T-helper 2 cell treated with Interferon-gamma antibody and Interleukin-4, amounts not matched to agents 5 μg/mL and 100 μg/mL, for 36 hours (primary cell): ENCODE measurements at regions not wholly inside any gene's neighbourhood (a gene's known extent, or its start where the extent isn't known, plus 50 kb on each side); places are given as distances from the start of the nearest gene placed in this dataset.
"Not testable (repeated sequence)": the region's sequence is repeated elsewhere in the genome, so short reads cannot be mapped to it uniquely, and the experiment has no call there.

Source experiments
- DNase-seq: peaks from one replicate; pipeline ENCODE4 v3.0.0; 2021; ENCODE audit warnings: low spot score
- H3K27ac Mint-ChIP-seq: one replicate; pipeline ENCODE4 v1.8.0; 2021; ENCODE audit warnings: mild to moderate bottlenecking, mixed read lengths
- H3K27me3 Mint-ChIP-seq: one replicate; pipeline ENCODE4 v1.8.0; 2021; ENCODE audit warnings: low read depth, mixed read lengths
- H3K36me3 Mint-ChIP-seq: one replicate; pipeline ENCODE4 v1.8.0; 2021; ENCODE audit warnings: low read depth, mixed read lengths
- H3K4me1 Mint-ChIP-seq: one replicate; pipeline ENCODE4 v1.8.0; 2021; ENCODE audit warnings: low read depth, mixed read lengths
- H3K4me3 Mint-ChIP-seq: one replicate; pipeline ENCODE4 v1.8.0; 2022; ENCODE audit warnings: mild to moderate bottlenecking, moderate library complexity, mixed read lengths
- H3K9me3 Mint-ChIP-seq: one replicate; pipeline ENCODE4 v1.8.0; 2021; ENCODE audit warnings: mixed read lengths

DNA sequence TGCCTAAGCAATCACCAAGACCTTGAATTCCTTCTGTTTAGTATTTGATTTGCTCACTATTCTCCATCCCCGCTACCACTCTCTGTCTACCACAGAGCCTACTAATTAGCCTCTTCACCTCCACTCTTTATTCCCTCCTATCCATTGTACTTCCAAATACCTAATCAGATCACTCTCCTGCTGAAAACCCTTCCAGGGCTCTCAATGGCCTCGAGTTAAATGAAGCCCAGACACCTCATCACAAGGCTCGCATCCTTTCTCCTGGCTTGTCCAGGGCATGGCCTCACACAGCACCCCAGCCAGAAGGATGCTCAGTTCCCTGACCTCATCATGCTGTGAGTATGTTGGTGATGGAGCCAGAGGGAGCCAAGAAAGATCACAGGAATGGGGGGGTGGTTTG lies 71.4 kb upstream of the PRMT8 start:
- no peaks in the 10 kb centered on the region for H3K4me1 Mint-ChIP-seq
- no peak overlapping the region for H3K4me3 Mint-ChIP-seq
- H3K27me3 Mint-ChIP-seq: no peaks in the 10 kb centered on the region
- no peak for DNase-seq
- no peaks in the 10 kb centered on the region for H3K36me3 Mint-ChIP-seq
- no peak overlapping the region for H3K27ac Mint-ChIP-seq
- H3K9me3 Mint-ChIP-seq: no peaks in the 10 kb centered on the region

DNA sequence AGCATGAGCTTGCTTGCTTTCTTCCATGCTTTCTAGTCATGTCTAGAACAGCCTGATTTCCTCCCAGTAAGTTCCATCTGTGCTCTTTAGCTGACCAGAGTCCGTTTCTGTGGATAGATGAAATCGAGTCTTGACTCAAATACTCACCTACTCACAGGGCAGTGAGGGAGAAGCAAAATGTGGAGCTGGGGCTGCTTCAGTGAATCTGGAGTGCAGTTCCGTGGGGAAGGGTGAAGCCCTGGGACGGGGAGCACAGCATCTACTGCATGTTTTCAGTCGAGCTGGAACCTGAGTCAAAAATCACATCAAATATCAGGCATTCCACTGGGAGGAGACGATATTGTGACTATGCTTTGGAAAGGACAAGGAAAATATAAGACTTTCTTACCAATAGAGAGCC lies 70.3 kb upstream of the PRMT8 start:
- no peaks in the 10 kb centered on the region for H3K27me3 Mint-ChIP-seq
- no peaks in the 10 kb centered on the region for H3K36me3 Mint-ChIP-seq
- no peak overlapping the region for H3K27ac Mint-ChIP-seq
- H3K4me1 Mint-ChIP-seq: no peaks in the 10 kb centered on the region
- no peaks in the 10 kb centered on the region for H3K9me3 Mint-ChIP-seq
- no peak overlapping the region for H3K4me3 Mint-ChIP-seq
- DNase-seq: no peak

DNA sequence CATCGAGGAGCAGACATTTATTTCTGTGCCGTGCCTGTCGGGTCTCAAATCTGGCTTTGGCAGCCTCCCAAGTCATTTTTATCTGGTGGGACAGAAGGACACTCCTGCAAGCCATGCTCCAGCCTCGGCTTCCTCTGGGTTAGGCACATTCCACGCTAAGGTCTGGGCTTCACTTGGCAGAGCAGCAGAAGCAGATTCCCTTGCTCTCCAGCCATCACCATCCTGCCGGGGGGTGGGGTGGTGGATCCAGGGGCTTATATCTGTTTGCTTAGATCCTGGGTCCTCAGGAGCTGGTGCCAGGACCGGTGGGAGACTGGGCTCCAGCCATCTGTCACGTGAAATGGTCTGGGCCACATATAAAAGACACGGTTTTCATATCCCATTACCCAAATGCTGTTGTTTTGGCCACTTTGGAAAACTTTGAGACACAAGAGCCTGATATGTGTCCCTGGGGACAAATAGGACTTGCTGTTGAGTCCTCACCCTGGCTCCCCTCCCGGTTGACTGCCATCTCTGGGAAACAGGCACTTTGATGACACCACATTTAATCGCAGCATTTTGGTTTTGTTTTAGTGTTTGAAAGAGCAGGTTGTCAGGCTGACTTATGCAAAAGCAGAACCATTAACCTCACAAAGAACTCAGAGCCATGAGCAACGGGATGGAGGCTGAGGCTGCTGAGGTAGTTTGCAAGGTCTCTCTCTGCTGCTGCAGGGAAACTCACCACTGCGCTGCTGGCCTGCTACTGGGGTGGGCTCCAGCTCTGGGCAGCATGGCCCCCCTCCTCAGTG lies 69.6 kb upstream of the PRMT8 start:
- Mint-ChIP-seq H3K9me3 (no peaks in the 10 kb centered on the region), H3K27me3 (no peaks in the 10 kb centered on the region), H3K4me3 (no peak overlapping the region), H3K27ac (no peak overlapping the region), H3K4me1 (no peaks in the 10 kb centered on the region), H3K36me3 (no peaks in the 10 kb centered on the region)
- DNase-seq: no peak

DNA sequence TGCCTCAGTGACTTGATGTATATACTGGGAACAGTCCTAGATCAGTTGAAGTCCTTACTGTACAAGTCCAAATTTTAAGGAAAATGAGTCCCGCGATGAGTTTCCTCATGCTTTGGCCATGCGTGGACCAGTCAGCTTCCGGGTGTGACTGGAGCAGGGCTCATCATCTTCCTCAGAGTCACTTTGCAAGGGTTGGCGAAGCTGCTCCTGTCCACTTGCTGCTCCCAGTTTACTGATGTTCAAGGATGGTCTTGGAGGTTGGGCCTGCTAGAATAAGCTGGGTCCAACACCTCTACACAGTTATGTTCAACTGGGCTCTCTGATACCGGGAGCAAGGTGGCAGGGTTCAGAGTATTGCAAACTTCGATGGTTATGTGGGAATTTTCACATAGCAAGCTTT lies 66.2 kb upstream of the PRMT8 start:
- not testable (repeated sequence) for H3K4me1 Mint-ChIP-seq, H3K4me3 Mint-ChIP-seq, H3K36me3 Mint-ChIP-seq, H3K9me3 Mint-ChIP-seq, H3K27ac Mint-ChIP-seq, DNase-seq
- peaks cover 11% of the 10 kb centered on the region for H3K27me3 Mint-ChIP-seq

DNA sequence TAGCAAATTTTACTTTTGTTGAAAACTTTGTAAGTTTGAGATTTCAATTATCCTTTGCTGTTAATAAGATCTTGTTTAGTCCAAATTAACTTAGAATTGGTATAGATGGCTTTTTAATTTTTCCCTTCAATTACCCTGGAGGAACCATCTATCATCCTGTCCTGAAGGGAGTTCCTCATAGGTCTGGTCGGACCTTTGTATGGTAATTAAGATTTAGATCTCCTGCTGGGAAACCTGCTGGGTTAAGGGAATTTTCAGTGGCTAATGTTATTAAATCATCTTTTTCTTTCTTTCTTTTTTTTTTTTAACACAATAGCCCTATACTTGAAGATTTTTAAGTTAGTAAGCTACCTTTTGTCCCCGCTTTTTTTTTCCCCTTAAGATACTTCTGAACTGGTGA lies 63.0 kb upstream of the PRMT8 start:
- Mint-ChIP-seq H3K27me3 (peaks cover 11% of the 10 kb centered on the region), H3K27ac (no peak overlapping the region), H3K4me1 (peaks cover 9% of the 10 kb centered on the region), H3K4me3 (no peak overlapping the region), H3K36me3 (no peaks in the 10 kb centered on the region), H3K9me3 (peaks cover 15% of the 10 kb centered on the region)
- no peak for DNase-seq

DNA sequence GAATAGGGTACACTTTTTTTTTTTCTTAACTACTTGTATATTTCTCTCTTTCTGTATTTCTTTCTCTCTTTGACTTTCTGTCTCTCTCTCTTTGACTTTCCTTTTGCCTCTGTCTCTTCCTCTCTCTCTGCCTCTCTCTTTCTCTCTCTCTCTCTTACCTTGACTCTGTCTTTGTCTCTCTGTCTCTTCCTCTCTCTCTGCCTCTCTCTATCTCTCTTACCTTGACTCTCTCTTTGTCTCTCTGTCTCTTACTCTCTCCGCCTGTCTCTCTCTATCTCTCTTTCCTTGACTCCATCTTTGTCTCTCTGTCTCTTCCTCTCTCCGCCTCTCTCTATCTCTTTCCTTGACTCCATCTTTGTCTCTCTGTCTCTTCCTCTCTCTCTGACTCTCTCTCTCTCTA lies 62.4 kb upstream of the PRMT8 start:
- Mint-ChIP-seq H3K27me3 (peaks cover 11% of the 10 kb centered on the region), H3K36me3 (no peaks in the 10 kb centered on the region), H3K9me3 (peaks cover 15% of the 10 kb centered on the region), H3K4me1 (peaks cover 10% of the 10 kb centered on the region), H3K4me3 (no peak overlapping the region), H3K27ac (no peak overlapping the region)
- no peak for DNase-seq

DNA sequence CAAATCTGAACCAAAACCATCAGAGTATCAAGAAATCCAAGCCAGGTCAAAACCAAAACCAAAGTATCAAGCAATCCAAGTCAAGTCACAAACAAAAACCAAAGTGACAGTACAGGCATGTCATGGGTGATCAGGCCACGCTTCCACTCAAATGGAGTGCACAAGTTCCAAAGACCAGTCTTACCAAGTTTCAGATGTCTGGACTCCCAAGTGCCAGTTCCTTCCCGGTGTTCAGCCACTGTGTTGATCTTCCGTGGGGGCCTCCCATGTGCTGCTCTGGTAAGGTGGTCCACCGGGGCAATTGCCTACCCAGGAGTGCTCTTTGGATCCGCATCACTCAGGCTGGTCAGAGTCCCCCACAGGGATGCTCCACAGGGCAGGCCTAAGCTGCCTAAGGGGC lies 61.5 kb upstream of the PRMT8 start:
- H3K4me1 Mint-ChIP-seq, H3K27ac Mint-ChIP-seq, DNase-seq, H3K4me3 Mint-ChIP-seq, H3K36me3 Mint-ChIP-seq: not testable (repeated sequence)
- Mint-ChIP-seq H3K9me3 (peaks cover 15% of the 10 kb centered on the region), H3K27me3 (peaks cover 11% of the 10 kb centered on the region)

DNA sequence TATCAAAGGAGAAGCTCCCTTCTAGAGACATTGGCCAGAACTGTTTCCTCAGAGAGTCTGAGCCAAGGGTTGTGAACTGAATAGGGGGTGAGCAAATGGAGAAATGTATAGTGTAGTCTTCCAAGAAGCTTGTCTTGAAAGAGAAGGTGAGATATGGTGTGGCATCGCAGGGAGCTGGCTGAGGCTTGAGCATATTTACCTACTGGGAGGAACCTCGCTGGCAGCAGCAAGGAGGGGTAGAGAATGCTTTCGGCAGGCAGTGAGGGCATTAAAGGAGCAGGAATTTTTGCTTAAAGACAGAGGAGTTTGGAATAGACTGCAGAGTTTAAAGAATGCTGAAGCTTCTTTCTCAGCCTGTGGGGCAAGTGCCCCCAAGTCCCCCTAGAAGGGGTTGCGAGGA lies 59.3 kb upstream of the PRMT8 start:
- Mint-ChIP-seq H3K9me3 (peaks cover 15% of the 10 kb centered on the region), H3K27me3 (peaks cover 11% of the 10 kb centered on the region), H3K4me1 (peaks cover 10% of the 10 kb centered on the region), H3K4me3 (no peak overlapping the region), H3K27ac (peak overlapping the region; percentile 7), H3K36me3 (no peaks in the 10 kb centered on the region)
- no peak for DNase-seq

DNA sequence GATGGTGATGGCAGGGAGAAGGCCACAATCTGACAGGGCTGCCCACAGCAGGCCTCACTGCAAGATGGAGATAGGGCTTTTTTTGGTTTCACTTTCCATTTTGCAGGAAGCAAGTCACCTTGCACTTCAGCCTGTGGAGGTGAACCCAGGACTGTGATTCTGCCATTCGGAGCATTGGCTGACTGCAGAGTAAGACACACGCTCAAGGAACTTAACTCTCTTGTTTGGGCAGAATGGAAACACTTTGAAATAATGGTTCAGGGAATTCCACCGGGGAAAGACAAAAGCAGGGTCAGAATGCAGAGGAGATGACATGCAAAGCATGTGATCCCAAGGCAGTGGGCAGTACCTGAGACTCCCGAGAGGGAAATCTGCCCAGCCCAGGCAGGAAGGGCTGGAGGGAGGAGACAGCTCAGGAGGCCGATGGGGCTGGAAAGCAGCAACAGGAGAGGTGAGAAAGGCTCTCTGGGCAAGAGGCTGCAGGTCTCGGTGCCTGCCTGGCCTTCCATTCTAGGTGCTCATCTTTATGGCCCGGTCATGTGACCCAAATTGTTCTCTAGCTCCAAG lies 58.7 kb upstream of the PRMT8 start:
- H3K27ac Mint-ChIP-seq: peak overlapping the region; percentile 49

DNA sequence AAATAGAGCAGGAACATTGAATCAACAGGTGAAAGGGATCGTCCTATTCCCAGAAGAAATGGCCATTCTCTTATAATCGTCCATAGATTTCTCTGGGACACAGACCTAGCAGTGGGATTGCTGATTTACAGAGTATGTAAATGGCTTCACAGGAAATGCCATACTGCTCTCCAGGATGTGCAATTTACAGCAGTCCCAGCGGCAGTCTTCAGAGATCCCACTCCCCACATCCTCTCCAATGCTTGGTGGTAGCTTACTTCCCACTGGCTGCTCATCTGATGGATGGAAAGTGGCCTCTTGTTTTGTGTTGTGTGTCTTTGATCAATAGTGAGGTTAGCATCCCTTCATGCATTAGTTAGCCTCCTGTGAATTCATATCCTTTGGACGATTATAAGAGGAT lies 58.1 kb upstream of the PRMT8 start:
- no peak overlapping the region for H3K27ac Mint-ChIP-seq
- peaks cover 15% of the 10 kb centered on the region for H3K9me3 Mint-ChIP-seq
- DNase-seq: no peak
- H3K4me3 Mint-ChIP-seq: no peak overlapping the region
- H3K36me3 Mint-ChIP-seq: no peaks in the 10 kb centered on the region
- peaks cover 8% of the 10 kb centered on the region for H3K27me3 Mint-ChIP-seq
- H3K4me1 Mint-ChIP-seq: peaks cover 10% of the 10 kb centered on the region

More for the DNA sequence above, 58.7 kb upstream of the PRMT8 start:
- Mint-ChIP-seq H3K4me3 (no peak overlapping the region), H3K27me3 (peaks cover 11% of the 10 kb centered on the region), H3K4me1 (peaks cover 10% of the 10 kb centered on the region), H3K36me3 (no peaks in the 10 kb centered on the region), H3K9me3 (peaks cover 15% of the 10 kb centered on the region)
- DNase-seq: no peak

DNA sequence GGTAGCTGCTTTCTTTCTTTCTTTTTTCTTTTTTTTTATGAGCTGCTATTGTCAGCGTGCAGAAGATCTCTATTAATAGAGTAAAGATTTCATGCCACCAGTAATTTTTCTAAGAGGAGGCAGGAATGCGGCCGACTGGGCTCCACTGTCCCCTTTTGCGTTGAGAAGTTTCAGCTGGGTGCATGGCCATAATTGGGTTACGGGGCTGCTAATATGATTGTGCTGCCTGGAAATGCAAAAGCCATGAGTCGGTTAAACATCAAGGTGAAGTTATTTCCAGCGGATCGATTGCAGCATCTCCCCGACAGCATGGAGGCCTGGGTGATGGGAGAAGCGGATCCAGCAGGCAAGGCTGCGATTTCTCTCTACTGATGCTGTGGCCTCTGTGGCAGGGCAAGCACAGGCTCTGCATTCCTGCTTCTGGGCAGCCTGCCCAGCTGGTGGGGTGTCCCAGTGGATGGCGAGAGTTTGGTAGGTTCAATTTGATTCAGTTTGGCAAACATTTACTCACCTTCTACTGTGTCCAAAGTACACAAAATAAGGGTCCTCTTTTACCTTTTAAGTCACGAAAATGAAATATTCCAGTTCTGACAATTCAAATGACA lies 54.4 kb upstream of the PRMT8 start:
- peaks cover 1% of the 10 kb centered on the region for H3K27me3 Mint-ChIP-seq
- H3K36me3 Mint-ChIP-seq: no peaks in the 10 kb centered on the region
- DNase-seq: no peak
- H3K27ac Mint-ChIP-seq: no peak overlapping the region
- H3K9me3 Mint-ChIP-seq: peaks cover 8% of the 10 kb centered on the region
- no peak overlapping the region for H3K4me3 Mint-ChIP-seq
- H3K4me1 Mint-ChIP-seq: peaks cover 9% of the 10 kb centered on the region

DNA sequence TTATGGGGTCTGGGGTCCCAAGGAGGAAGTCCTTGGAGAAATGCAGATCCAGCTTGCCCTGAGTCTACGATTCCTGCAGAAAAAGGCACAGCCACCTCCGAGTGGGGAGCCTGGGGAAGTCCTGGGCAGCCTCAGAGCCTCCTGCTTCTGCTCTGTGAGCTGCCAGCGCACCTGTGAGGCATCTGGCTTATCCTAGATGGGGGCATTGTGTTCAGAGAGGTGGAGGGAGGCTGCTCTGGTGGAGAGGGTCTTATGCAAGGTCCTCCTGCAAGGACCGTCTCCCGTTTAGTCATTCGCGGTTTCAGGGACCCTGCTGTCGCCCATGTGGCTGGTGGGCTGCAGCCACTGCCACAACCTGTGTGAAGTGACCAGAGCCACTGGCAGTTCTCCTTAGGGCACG lies 53.0 kb upstream of the PRMT8 start:
- Mint-ChIP-seq H3K9me3 (no peaks in the 10 kb centered on the region), H3K4me3 (no peak overlapping the region), H3K27me3 (peaks cover 1% of the 10 kb centered on the region), H3K36me3 (no peaks in the 10 kb centered on the region), H3K27ac (no peak overlapping the region), H3K4me1 (peaks cover under 1% of the 10 kb centered on the region)
- no peak for DNase-seq

DNA sequence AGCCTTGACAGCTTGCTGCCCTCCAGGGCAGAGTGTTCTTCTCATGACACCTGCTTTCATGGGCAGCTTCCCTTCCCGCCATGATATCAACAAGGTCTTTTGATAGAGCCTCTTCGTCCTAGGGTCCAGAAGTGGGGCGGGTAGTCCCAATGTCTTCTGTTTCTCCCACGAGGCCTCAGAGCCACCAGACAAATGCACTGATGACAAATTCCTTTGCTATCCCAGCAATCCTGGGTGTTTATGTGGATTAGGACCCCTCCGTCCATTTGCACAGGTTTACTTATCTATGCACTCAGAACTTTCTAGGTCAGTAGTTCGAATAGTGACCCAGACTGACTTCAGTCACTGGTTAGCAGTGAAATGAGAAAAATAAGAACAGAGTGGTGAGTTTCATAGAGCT lies 52.6 kb upstream of the PRMT8 start:
- Mint-ChIP-seq H3K27ac (no peak overlapping the region), H3K9me3 (no peaks in the 10 kb centered on the region), H3K36me3 (no peaks in the 10 kb centered on the region), H3K4me3 (no peak overlapping the region), H3K27me3 (peaks cover 1% of the 10 kb centered on the region), H3K4me1 (no peaks in the 10 kb centered on the region)
- no peak for DNase-seq
